HCT116 (cell line): ENCODE measurements at regions not wholly inside any gene's neighbourhood (a gene's known extent, or its start where the extent isn't known, plus 50 kb on each side); places are given as distances from the start of the nearest gene placed in this dataset.
"Not testable (repeated sequence)": the region's sequence is repeated elsewhere in the genome, so short reads cannot be mapped to it uniquely, and the experiment has no call there.

ENCODE experiments used
- YY1 ChIP-seq: IDR thresholded peaks from 2 replicates; pipeline ENCODE4 v1.6.1; 2011; ENCODE audit warnings: low read length, low read depth, moderate library complexity, mild to moderate bottlenecking; ENCODE audit not compliant: insufficient replicate concordance; ENCODE audit errors: extremely low read depth
- TF ChIP-seq, protein P1 (sequence below), 3 experiments: fragments of 200-600 bp in 1 of 3; sonication (generic) in 1 of 3; IDR thresholded peaks in 2 of 3; conservative IDR thresholded peaks in 1 of 3; 2 replicates each; pipeline ENCODE4 v1.5.1; 2012 to 2017; ENCODE audit warnings: low read depth in 2 of 3, low read length in 2 of 3, antibody characterized with exemption in 1 of 3, borderline replicate concordance in 1 of 3, control low read depth in 1 of 3, mild to moderate bottlenecking in 1 of 3, mixed read lengths in 1 of 3, mixed run types in 1 of 3, moderate library complexity in 1 of 3; ENCODE audit not compliant: insufficient read depth in 1 of 3

DNA sequence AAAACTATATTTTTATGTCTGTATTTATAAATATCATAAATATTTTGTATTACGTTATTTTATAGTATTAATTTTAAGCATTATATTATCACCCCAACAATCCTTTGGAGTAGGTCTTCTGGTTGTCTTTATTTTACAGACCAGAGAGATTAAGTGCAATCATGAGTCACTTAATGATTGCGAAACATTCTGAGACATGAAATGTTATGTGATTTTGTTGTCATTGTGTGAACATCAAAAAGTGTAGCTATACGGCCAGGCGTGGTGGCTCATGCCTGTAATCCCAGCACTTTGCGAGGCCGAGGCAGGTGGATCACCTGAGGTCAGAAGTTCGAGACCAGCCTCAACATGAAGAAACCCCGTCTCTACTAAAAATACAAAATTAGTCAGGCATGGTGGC is 178.8 kb upstream of the NR2F2 start:
- TF ChIP-seq, protein P1, sequence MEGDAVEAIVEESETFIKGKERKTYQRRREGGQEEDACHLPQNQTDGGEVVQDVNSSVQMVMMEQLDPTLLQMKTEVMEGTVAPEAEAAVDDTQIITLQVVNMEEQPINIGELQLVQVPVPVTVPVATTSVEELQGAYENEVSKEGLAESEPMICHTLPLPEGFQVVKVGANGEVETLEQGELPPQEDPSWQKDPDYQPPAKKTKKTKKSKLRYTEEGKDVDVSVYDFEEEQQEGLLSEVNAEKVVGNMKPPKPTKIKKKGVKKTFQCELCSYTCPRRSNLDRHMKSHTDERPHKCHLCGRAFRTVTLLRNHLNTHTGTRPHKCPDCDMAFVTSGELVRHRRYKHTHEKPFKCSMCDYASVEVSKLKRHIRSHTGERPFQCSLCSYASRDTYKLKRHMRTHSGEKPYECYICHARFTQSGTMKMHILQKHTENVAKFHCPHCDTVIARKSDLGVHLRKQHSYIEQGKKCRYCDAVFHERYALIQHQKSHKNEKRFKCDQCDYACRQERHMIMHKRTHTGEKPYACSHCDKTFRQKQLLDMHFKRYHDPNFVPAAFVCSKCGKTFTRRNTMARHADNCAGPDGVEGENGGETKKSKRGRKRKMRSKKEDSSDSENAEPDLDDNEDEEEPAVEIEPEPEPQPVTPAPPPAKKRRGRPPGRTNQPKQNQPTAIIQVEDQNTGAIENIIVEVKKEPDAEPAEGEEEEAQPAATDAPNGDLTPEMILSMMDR (IDR thresholded peaks at IDR 0.05 in 2 of 3, conservative IDR thresholded peaks at IDR 0.05 in 1 of 3; ENCODE audit: borderline replicate concordance in 1 of 3, insufficient read depth in 1 of 3, low read depth in 2 of 3, low read length in 2 of 3) = not testable (repeated sequence)
- not testable (repeated sequence) for TF ChIP-seq YY1
